ENCODE measurements at regions not wholly inside any gene's neighbourhood (a gene's known extent, or its start where the extent isn't known, plus 50 kb on each side); places are given as distances from the start of the nearest gene placed in this dataset.

- no peak overlapping the region for H3K4me2 ChIP-seq (ENCODE audit: insufficient read depth, low read length)
- peak overlapping the region; percentile 23 for H2AFZ ChIP-seq (ENCODE audit: low read length)
- peaks cover 3% of the 10 kb centered on the region for H3K9me3 ChIP-seq (ENCODE audit: low read depth, low read length)
- H3K27ac ChIP-seq (ENCODE audit: low read depth, low read length), result no peak overlapping the region
- H3K4me1 ChIP-seq (ENCODE audit: insufficient read depth, low read length), result no peaks in the 10 kb centered on the region
- no peak for DNase-seq (ENCODE audit: insufficient read length, low spot score, missing footprints)
- no peak overlapping the region for H3K4me3 ChIP-seq (ENCODE audit: insufficient read depth, low read length)
- H3K27me3 ChIP-seq (ENCODE audit: insufficient read depth, low read length), result peaks cover 4% of the 10 kb centered on the region
- H3K79me2 ChIP-seq (ENCODE audit: insufficient read depth, low read length), result no peaks in the 10 kb centered on the region
- H4K20me1 ChIP-seq (ENCODE audit: insufficient read depth, low read length), result no peaks in the 10 kb centered on the region
- H3K36me3 ChIP-seq (ENCODE audit: insufficient read depth, low read length), result no peaks in the 10 kb centered on the region
- TF ChIP-seq, protein P1, sequence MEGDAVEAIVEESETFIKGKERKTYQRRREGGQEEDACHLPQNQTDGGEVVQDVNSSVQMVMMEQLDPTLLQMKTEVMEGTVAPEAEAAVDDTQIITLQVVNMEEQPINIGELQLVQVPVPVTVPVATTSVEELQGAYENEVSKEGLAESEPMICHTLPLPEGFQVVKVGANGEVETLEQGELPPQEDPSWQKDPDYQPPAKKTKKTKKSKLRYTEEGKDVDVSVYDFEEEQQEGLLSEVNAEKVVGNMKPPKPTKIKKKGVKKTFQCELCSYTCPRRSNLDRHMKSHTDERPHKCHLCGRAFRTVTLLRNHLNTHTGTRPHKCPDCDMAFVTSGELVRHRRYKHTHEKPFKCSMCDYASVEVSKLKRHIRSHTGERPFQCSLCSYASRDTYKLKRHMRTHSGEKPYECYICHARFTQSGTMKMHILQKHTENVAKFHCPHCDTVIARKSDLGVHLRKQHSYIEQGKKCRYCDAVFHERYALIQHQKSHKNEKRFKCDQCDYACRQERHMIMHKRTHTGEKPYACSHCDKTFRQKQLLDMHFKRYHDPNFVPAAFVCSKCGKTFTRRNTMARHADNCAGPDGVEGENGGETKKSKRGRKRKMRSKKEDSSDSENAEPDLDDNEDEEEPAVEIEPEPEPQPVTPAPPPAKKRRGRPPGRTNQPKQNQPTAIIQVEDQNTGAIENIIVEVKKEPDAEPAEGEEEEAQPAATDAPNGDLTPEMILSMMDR (IDR thresholded peaks at IDR 0.05; ENCODE audit: extremely low read depth, low read depth, low read length), result no peak
Measured at GRCh38 chr7:42753811-42754363, 158.0 kb downstream of the C7orf25 start.

DNA sequence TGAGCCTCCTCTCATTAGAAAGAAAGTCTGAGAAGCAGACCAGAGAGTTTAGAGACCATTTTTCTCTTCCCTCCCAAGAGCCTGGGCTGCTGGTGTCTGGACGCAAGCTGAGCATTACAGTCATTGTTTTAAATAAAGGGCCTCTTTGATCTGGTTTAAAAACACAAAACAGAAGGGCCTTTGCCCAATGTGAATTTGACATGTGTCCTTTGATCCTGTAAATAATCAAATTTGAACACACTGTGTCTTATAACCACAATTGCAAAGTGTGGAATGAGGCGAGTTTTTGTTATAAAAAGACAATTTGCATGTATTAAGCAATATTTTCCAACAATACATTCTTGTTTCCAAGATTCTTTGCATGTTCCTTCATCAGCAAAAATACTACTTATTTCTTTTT is 158.5 kb downstream of the C7orf25 start:
- no peaks in the 10 kb centered on the region for H3K36me3 ChIP-seq (ENCODE audit: insufficient read depth, low read length)
- no peak overlapping the region for H3K4me2 ChIP-seq (ENCODE audit: insufficient read depth, low read length)
- DNase-seq (ENCODE audit: insufficient read length, low spot score, missing footprints), result no peak
- TF ChIP-seq, protein P1 (IDR thresholded peaks at IDR 0.05; ENCODE audit: extremely low read depth, low read depth, low read length), result no peak
- H4K20me1 ChIP-seq (ENCODE audit: insufficient read depth, low read length), result no peaks in the 10 kb centered on the region
- H3K27ac ChIP-seq (ENCODE audit: low read depth, low read length), result no peak overlapping the region
- peaks cover 4% of the 10 kb centered on the region for H3K27me3 ChIP-seq (ENCODE audit: insufficient read depth, low read length)
- H3K79me2 ChIP-seq (ENCODE audit: insufficient read depth, low read length), result no peaks in the 10 kb centered on the region
- H3K4me3 ChIP-seq (ENCODE audit: insufficient read depth, low read length), result no peak overlapping the region
- no peak overlapping the region for H2AFZ ChIP-seq (ENCODE audit: low read length)
- no peaks in the 10 kb centered on the region for H3K4me1 ChIP-seq (ENCODE audit: insufficient read depth, low read length)
- H3K9me3 ChIP-seq (ENCODE audit: low read depth, low read length), result no peaks in the 10 kb centered on the region

GRCh38 chr7:42750172-42750571 is 161.7 kb downstream of the C7orf25 start:
- Histone ChIP-seq H3K4me3 (ENCODE audit: insufficient read depth, low read length) (no peak overlapping the region), H2AFZ (ENCODE audit: low read length) (no peak overlapping the region), H3K79me2 (ENCODE audit: insufficient read depth, low read length) (no peaks in the 10 kb centered on the region), H3K9me3 (ENCODE audit: low read depth, low read length) (no peaks in the 10 kb centered on the region), H4K20me1 (ENCODE audit: insufficient read depth, low read length) (no peaks in the 10 kb centered on the region), H3K4me2 (ENCODE audit: insufficient read depth, low read length) (no peak overlapping the region), H3K36me3 (ENCODE audit: insufficient read depth, low read length) (no peaks in the 10 kb centered on the region), H3K27ac (ENCODE audit: low read depth, low read length) (no peak overlapping the region), H3K4me1 (ENCODE audit: insufficient read depth, low read length) (no peaks in the 10 kb centered on the region), H3K27me3 (ENCODE audit: insufficient read depth, low read length) (peaks cover 2% of the 10 kb centered on the region)
- DNase-seq (ENCODE audit: insufficient read length, low spot score, missing footprints), result no peak
- TF ChIP-seq, protein P1 (IDR thresholded peaks at IDR 0.05; ENCODE audit: extremely low read depth, low read depth, low read length), result no peak

DNA sequence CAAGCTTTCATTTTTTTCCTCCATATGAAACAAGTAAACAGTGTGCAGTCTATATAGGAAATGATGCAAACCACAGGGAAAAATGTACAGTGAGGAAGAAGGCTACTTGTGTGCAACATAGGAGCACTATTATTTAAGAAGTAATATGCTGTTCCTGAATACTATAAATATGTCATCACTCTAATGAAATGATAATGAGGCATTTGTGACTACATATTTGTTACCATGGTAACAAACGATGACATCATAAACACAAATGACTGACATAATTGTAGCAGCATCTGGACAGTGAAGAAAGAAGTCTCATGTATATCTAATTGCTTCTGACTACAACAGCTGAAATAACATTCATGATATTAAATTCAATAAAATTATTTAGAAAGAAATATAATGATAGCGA is 164.8 kb downstream of the C7orf25 start:
- Histone ChIP-seq H3K9me3 (ENCODE audit: low read depth, low read length) (no peaks in the 10 kb centered on the region), H3K4me2 (ENCODE audit: insufficient read depth, low read length) (no peak overlapping the region), H2AFZ (ENCODE audit: low read length) (no peak overlapping the region), H3K4me1 (ENCODE audit: insufficient read depth, low read length) (no peaks in the 10 kb centered on the region), H3K4me3 (ENCODE audit: insufficient read depth, low read length) (no peak overlapping the region), H3K27me3 (ENCODE audit: insufficient read depth, low read length) (no peaks in the 10 kb centered on the region), H3K36me3 (ENCODE audit: insufficient read depth, low read length) (no peaks in the 10 kb centered on the region), H3K79me2 (ENCODE audit: insufficient read depth, low read length) (no peaks in the 10 kb centered on the region), H3K27ac (ENCODE audit: low read depth, low read length) (no peak overlapping the region), H4K20me1 (ENCODE audit: insufficient read depth, low read length) (no peaks in the 10 kb centered on the region)
- DNase-seq (ENCODE audit: insufficient read length, low spot score, missing footprints), result no peak
- TF ChIP-seq, protein P1 (IDR thresholded peaks at IDR 0.05; ENCODE audit: extremely low read depth, low read depth, low read length), result no peak
